MM.1S (cell line): ENCODE measurements at regions not wholly inside any gene's neighbourhood (a gene's known extent, or its start where the extent isn't known, plus 50 kb on each side); places are given as distances from the start of the nearest gene placed in this dataset.

ENCODE experiments used
- CTCF ChIP-seq: fragments of 300-600 bp; sonication (generic); IDR thresholded peaks from 2 replicates; pipeline ENCODE4 v1.5.1; 2016; ENCODE audit warnings: antibody characterized with exemption, low read length, mixed read lengths
- EZH2 ChIP-seq: fragments of 300-600 bp; sonication (generic); optimal IDR thresholded peaks from 2 replicates; pipeline ENCODE3; 2017; ENCODE audit warnings: low read depth, mild to moderate bottlenecking, antibody characterized with exemption, low read length, mixed read lengths
- EZH2phosphoT487 ChIP-seq: fragments of 300-600 bp; sonication (generic); IDR thresholded peaks from 2 replicates; pipeline ENCODE4 v1.6.1; 2018; ENCODE audit warnings: antibody characterized with exemption, low read length

GRCh38 chrX:30995705-30996104, 76.1 kb downstream of the FTHL17 start:
- TF ChIP-seq CTCF (no peak), EZH2 (no peak), EZH2phosphoT487 (no peak)
